CD4-positive, alpha-beta T cell treated with Interleukin-21 for 1 hour (primary cell): ENCODE measurements at regions not wholly inside any gene's neighbourhood (a gene's known extent, or its start where the extent isn't known, plus 50 kb on each side); places are given as distances from the start of the nearest gene placed in this dataset.
"Not testable (repeated sequence)": the region's sequence is repeated elsewhere in the genome, so short reads cannot be mapped to it uniquely, and the experiment has no call there.

ENCODE experiments used
- DNase-seq: peaks from one replicate; pipeline ENCODE4 v3.0.0-alpha.2; 2020

- not testable (repeated sequence) for DNase-seq
These were observed 96.8 kb downstream of the TMEM121 start for GRCh38 chr14:105623178-105623577.

- DNase-seq, result not testable (repeated sequence)
These were observed 98.0 kb downstream of the TMEM121 start for GRCh38 chr14:105624346-105624745.

GRCh38 chr14:105624749-105625434, 98.5 kb downstream of the TMEM121 start:
- DNase-seq, result not testable (repeated sequence)

- not testable (repeated sequence) for DNase-seq
These were observed 99.1 kb downstream of the TMEM121 start for GRCh38 chr14:105625448-105625847.

GRCh38 chr14:105626111-105626510, 99.7 kb downstream of the TMEM121 start:
- DNase-seq, result not testable (repeated sequence)

- not testable (repeated sequence) for DNase-seq
These were observed 100.3 kb downstream of the TMEM121 start for GRCh38 chr14:105626651-105627050.

GRCh38 chr14:105627287-105627686, 100.9 kb downstream of the TMEM121 start:
- not testable (repeated sequence) for DNase-seq

GRCh38 chr14:105627701-105628100, 101.3 kb downstream of the TMEM121 start:
- DNase-seq, result no peak

GRCh38 chr14:105628126-105628525, 101.7 kb downstream of the TMEM121 start:
- DNase-seq, result not testable (repeated sequence)

- DNase-seq, result not testable (repeated sequence)
These were observed 102.2 kb downstream of the TMEM121 start for GRCh38 chr14:105628531-105629067.

- DNase-seq, result not testable (repeated sequence)
These were observed 102.9 kb downstream of the TMEM121 start for GRCh38 chr14:105629091-105629885.

GRCh38 chr14:105629886-105630215, 103.5 kb downstream of the TMEM121 start:
- DNase-seq, result no peak

GRCh38 chr14:105630293-105630934, 104.0 kb downstream of the TMEM121 start:
- not testable (repeated sequence) for DNase-seq

- not testable (repeated sequence) for DNase-seq
These were observed 104.8 kb downstream of the TMEM121 start for GRCh38 chr14:105630935-105631779.

GRCh38 chr14:105632010-105632409, 105.6 kb downstream of the TMEM121 start:
- DNase-seq, result no peak

- DNase-seq, result not testable (repeated sequence)
These were observed 107.2 kb downstream of the TMEM121 start for GRCh38 chr14:105633596-105633995.

- DNase-seq, result no peak
These were observed 109.2 kb downstream of the TMEM121 start for GRCh38 chr14:105635560-105635959.

GRCh38 chr14:105636021-105636420, 109.6 kb downstream of the TMEM121 start:
- not testable (repeated sequence) for DNase-seq

GRCh38 chr14:105636935-105637334, 110.6 kb downstream of the TMEM121 start:
- no peak for DNase-seq

- not testable (repeated sequence) for DNase-seq
These were observed 111.0 kb downstream of the TMEM121 start for GRCh38 chr14:105637345-105637744.

GRCh38 chr14:105639969-105640931, 113.9 kb downstream of the TMEM121 start:
- not testable (repeated sequence) for DNase-seq
